LNCaP clone FGC (cell line): ENCODE measurements at regions not wholly inside any gene's neighbourhood (a gene's known extent, or its start where the extent isn't known, plus 50 kb on each side); places are given as distances from the start of the nearest gene placed in this dataset.

ENCODE experiments used
- DNase-seq: peaks from one replicate; pipeline ENCODE4 v3.0.0-alpha.2; 2011; ENCODE audit warnings: low read depth
- H3K4me3 ChIP-seq: 2 replicates; pipeline ENCODE4 v1.5.1; 2011; ENCODE audit warnings: mild to moderate bottlenecking, low read depth, low read length, control low read depth
- CTCF ChIP-seq: IDR thresholded peaks from 2 replicates; pipeline ENCODE4 v1.5.1; 2012; ENCODE audit warnings: mild to moderate bottlenecking; ENCODE audit not compliant: control insufficient read depth, insufficient read depth; ENCODE audit errors: extremely low read depth

GRCh38 chr11:22567759-22568158 is 57.9 kb downstream of the FANCF start:
- DNase-seq: no peak
- no peak for TF ChIP-seq CTCF
- H3K4me3 ChIP-seq: no peak overlapping the region

- DNase-seq: no peak
- H3K4me3 ChIP-seq: no peak overlapping the region
- TF ChIP-seq CTCF: no peak
Observed at GRCh38 chr11:22566293-22566692, 59.3 kb downstream of the FANCF start.

- no peak for TF ChIP-seq CTCF
- no peak for DNase-seq
- no peak overlapping the region for H3K4me3 ChIP-seq
Observed at GRCh38 chr11:22561283-22561682, 64.3 kb downstream of the FANCF start.

GRCh38 chr11:22559416-22559815 is 66.2 kb downstream of the FANCF start:
- TF ChIP-seq CTCF: no peak
- no peak for DNase-seq
- H3K4me3 ChIP-seq: no peak overlapping the region

GRCh38 chr11:22558664-22559063 is 67.0 kb downstream of the FANCF start:
- TF ChIP-seq CTCF: no peak
- H3K4me3 ChIP-seq: no peak overlapping the region
- DNase-seq: no peak

GRCh38 chr11:22556381-22556780 is 69.2 kb downstream of the FANCF start:
- no peak for DNase-seq
- TF ChIP-seq CTCF: no peak
- no peak overlapping the region for H3K4me3 ChIP-seq

GRCh38 chr11:22555881-22556280 is 69.7 kb downstream of the FANCF start:
- DNase-seq: no peak
- H3K4me3 ChIP-seq: no peak overlapping the region
- no peak for TF ChIP-seq CTCF
